Endothelial cell of umbilical vein (primary cell): ENCODE measurements at regions not wholly inside any gene's neighbourhood (a gene's known extent, or its start where the extent isn't known, plus 50 kb on each side); places are given as distances from the start of the nearest gene placed in this dataset.

ENCODE experiments used
- BruUV-seq: library from RNA; stranded (reverse); fragments of 400-500 nt; replicated peaks from 2 replicates; lab custom pipeline; 2021; lab: Mats Ljungman, UMichigan
- CTCF ChIA-PET: fragments of 300-600, 350-600 bp; sonication (Branson Sonifier 250); formaldehyde crosslinking; loops from one replicate; lab custom pipeline; 2021; ENCODE audit warnings: antibody characterized with exemption, inconsistent platforms; lab: Charles Lee
- POLR2A ChIA-PET: fragments of 300-600, 350-600 bp; sonication (Branson Sonifier 250); formaldehyde crosslinking; loops from one replicate; lab custom pipeline; 2021; ENCODE audit warnings: antibody characterized with exemption, inconsistent platforms; lab: Charles Lee
- DNase-seq: peaks from one replicate; pipeline ENCODE4 v3.0.0-alpha.2; 2011; ENCODE audit warnings: low read depth, low spot score
- FAIRE-seq: peaks from 2 replicates; lab custom pipeline; 2011; peaks lifted over from hg19 to GRCh38; lab: Jason Lieb, UNC
- H2AFZ ChIP-seq: 2 replicates; pipeline ENCODE4 v1.6.0; 2012; ENCODE audit warnings: low read depth, low read length, control low read depth, inconsistent platforms
- H3K27ac ChIP-seq: 2 replicates; pipeline ENCODE4 v1.5.1; 2011; ENCODE audit warnings: low read depth, mild to moderate bottlenecking, control low read depth, low read length, moderate library complexity; ENCODE audit not compliant: insufficient read depth
- H3K27me3 ChIP-seq, 2 experiments: 2 replicates each; pipeline versions ENCODE4 v1.6.0 to v1.6.1; 2011; ENCODE audit warnings: low read length in 2 of 2, mixed read lengths in 1 of 2; ENCODE audit not compliant: control insufficient read depth in 2 of 2, insufficient read depth in 2 of 2
- H3K36me3 ChIP-seq, 2 experiments: 2 replicates in 1 of 2; 3 replicates in 1 of 2; pipeline ENCODE4 v1.5.1; 2011; ENCODE audit warnings: low read length in 2 of 2, mild to moderate bottlenecking in 1 of 2, moderate library complexity in 1 of 2; ENCODE audit not compliant: control insufficient read depth in 2 of 2, insufficient read depth in 2 of 2; ENCODE audit errors: extremely low read depth in 1 of 2
- H3K4me1 ChIP-seq: 3 replicates; pipeline ENCODE4 v1.5.1; 2011; ENCODE audit warnings: mild to moderate bottlenecking, low read length; ENCODE audit not compliant: control insufficient read depth, insufficient read depth; ENCODE audit errors: extremely low read depth
- H3K4me2 ChIP-seq: 2 replicates; pipeline ENCODE4 v1.6.1; 2011; ENCODE audit warnings: low read length, control low read depth, mixed read lengths; ENCODE audit not compliant: insufficient read depth
- H3K4me3 ChIP-seq, 3 experiments: fragments of 200-600 bp in 1 of 3; sonication (generic), shearing (Covaris generic) in 1 of 3; replicated peaks in 1 of 3; 2 replicates each; pipeline ENCODE4 v1.5.1; 2011 to 2016; ENCODE audit warnings: control low read depth in 3 of 3, low read length in 3 of 3, mild to moderate bottlenecking in 2 of 3, inconsistent platforms in 1 of 3, low read depth in 1 of 3, moderate library complexity in 1 of 3; ENCODE audit not compliant: insufficient read depth in 1 of 3
- H3K79me2 ChIP-seq: 2 replicates; pipeline ENCODE4 v1.6.0; 2012; ENCODE audit warnings: low read length, inconsistent platforms; ENCODE audit not compliant: control insufficient read depth, insufficient read depth
- H3K9ac ChIP-seq: replicated peaks from 2 replicates; pipeline ENCODE3; 2011; ENCODE audit warnings: low read length, control low read depth; ENCODE audit not compliant: insufficient read depth; ENCODE audit errors: extremely low read depth
- H3K9me1 ChIP-seq: replicated peaks from 3 replicates; pipeline ENCODE4 v1.6.0; 2011; ENCODE audit warnings: mild to moderate bottlenecking, low read length; ENCODE audit not compliant: control insufficient read depth, insufficient read depth; ENCODE audit errors: extremely low read depth
- H3K9me3 ChIP-seq: replicated peaks from 2 replicates; pipeline ENCODE4 v1.5.1; 2012; ENCODE audit warnings: low read length, inconsistent platforms; ENCODE audit not compliant: control insufficient read depth, insufficient read depth
- H4K20me1 ChIP-seq: replicated peaks from 2 replicates; pipeline ENCODE3; 2011; ENCODE audit warnings: mild to moderate bottlenecking, low read length; ENCODE audit not compliant: control insufficient read depth, insufficient read depth; ENCODE audit errors: extremely low read depth
- CTCF ChIP-seq, 2 donors: IDR thresholded peaks; 1 replicate in 1 of 2; 2 replicates in 1 of 2; pipeline ENCODE4 v1.5.1; 2011; ENCODE audit warnings: low read length in 2 of 2, mild to moderate bottlenecking in 2 of 2, moderate library complexity in 2 of 2, control low read depth in 1 of 2, inconsistent platforms in 1 of 2, low read depth in 1 of 2; ENCODE audit not compliant: insufficient read depth in 1 of 2; ENCODE audit errors: extremely low read depth in 1 of 2
- EZH2 ChIP-seq: IDR thresholded peaks from 2 replicates; pipeline ENCODE4 v1.6.1; 2012; ENCODE audit warnings: borderline replicate concordance, low read depth, mild to moderate bottlenecking, moderate library complexity, low read length, inconsistent platforms; ENCODE audit not compliant: severe bottlenecking
- FOS ChIP-seq: IDR thresholded peaks from 2 replicates; pipeline ENCODE4 v1.6.1; 2011; ENCODE audit warnings: mild to moderate bottlenecking, low read length, moderate library complexity, borderline replicate concordance; ENCODE audit not compliant: insufficient read depth
- GATA2 ChIP-seq: IDR thresholded peaks from 2 replicates; pipeline ENCODE4 v1.7.0; 2011; ENCODE audit warnings: low read depth, mild to moderate bottlenecking, moderate library complexity, mixed read lengths, low read length; ENCODE audit not compliant: insufficient read length, insufficient read depth
- JUN ChIP-seq: IDR thresholded peaks from 2 replicates; pipeline ENCODE4 v1.6.1; 2011; ENCODE audit warnings: borderline replicate concordance, low read depth; ENCODE audit not compliant: insufficient read length, insufficient read depth
- MAX ChIP-seq: IDR thresholded peaks from 2 replicates; pipeline ENCODE4 v1.6.1; 2011; ENCODE audit not compliant: insufficient read depth, insufficient read length
- MYC ChIP-seq: IDR thresholded peaks from one replicate; pipeline ENCODE4 v1.6.1; 2011; ENCODE audit warnings: mild to moderate bottlenecking, low read depth, low read length
- POLR2A ChIP-seq: IDR thresholded peaks from 2 replicates; pipeline ENCODE4 v1.6.1; 2012; ENCODE audit warnings: low read depth, mild to moderate bottlenecking, control low read depth, low read length
- POLR2AphosphoS5 ChIP-seq: IDR thresholded peaks from 2 replicates; pipeline ENCODE4 v1.6.1; 2012; ENCODE audit warnings: low read depth, mild to moderate bottlenecking, control low read depth, low read length, moderate library complexity; ENCODE audit not compliant: insufficient read depth
- dilution Hi-C: fragments of 300-500 bp; cut with MboI; formaldehyde crosslinking; loops from one replicate; pipeline ENCODE4 v1.15.0; 2019; ENCODE audit warnings: low sequenced_read_pairs; ENCODE audit not compliant: extremely low pct_ligation_motif_present
- intact Hi-C: fragments of 100-400 bp; cut with micrococcal nuclease; formaldehyde crosslinking; loops from one replicate; pipeline ENCODE4 v1.10.0; 2022

GRCh38 chr11:26247340-26247739, 84.6 kb upstream of the ANO3 start:
- Histone ChIP-seq H2AFZ (no peak overlapping the region), H3K27ac (no peak overlapping the region), H3K9me1 (no peaks in the 10 kb centered on the region), H3K9ac (no peak overlapping the region), H3K79me2 (no peaks in the 10 kb centered on the region), H3K4me3 (no peak overlapping the region), H3K4me1 (no peaks in the 10 kb centered on the region), H3K27me3 (no peaks in the 10 kb centered on the region), H3K9me3 (no peaks in the 10 kb centered on the region), H4K20me1 (no peaks in the 10 kb centered on the region), H3K36me3 (no peaks in the 10 kb centered on the region), H3K4me2 (no peak overlapping the region)
- no TSS peak for BruUV-seq
- TF ChIP-seq EZH2 (no peak), FOS (peak; percentile 8), MAX (no peak)
- no peak for FAIRE-seq
- ChIA-PET CTCF (no interaction called here), POLR2A (no interaction called here)
- no peak for DNase-seq
- intact Hi-C loops: no loop called here
- dilution Hi-C loops: loop anchor here (25.0 kb wide), 1 partner anchor 260 kb away; no protein-coding TSS in a partner anchor

- POLR2A ChIA-PET: no interaction called here
- dilution Hi-C loops: loop anchor here (25.0 kb wide), 1 partner anchor 261 kb away; no protein-coding TSS in a partner anchor
- CTCF ChIA-PET: no interaction called here
These were observed 83.3 kb upstream of the ANO3 start for GRCh38 chr11:26248661-26249060.

More at GRCh38 chr11:26248661-26249060, 83.3 kb upstream of the ANO3 start:
- H4K20me1 ChIP-seq: no peaks in the 10 kb centered on the region
- H3K9ac ChIP-seq: no peak overlapping the region
- H3K4me2 ChIP-seq: no peak overlapping the region
- no peaks in the 10 kb centered on the region for H3K4me1 ChIP-seq
- H3K79me2 ChIP-seq: no peaks in the 10 kb centered on the region
- intact Hi-C loops: no loop called here
- no peak overlapping the region for H3K4me3 ChIP-seq
- BruUV-seq: no TSS peak
- no peaks in the 10 kb centered on the region for H3K27me3 ChIP-seq
- no peaks in the 10 kb centered on the region for H3K36me3 ChIP-seq
- TF ChIP-seq JUN: no peak
- TF ChIP-seq MAX: no peak
- TF ChIP-seq EZH2: no peak
- no peak for TF ChIP-seq POLR2AphosphoS5
- TF ChIP-seq CTCF (IDR thresholded peaks at IDR 0.05; ENCODE audit: extremely low read depth in 1 of 2, insufficient read depth in 1 of 2, low read depth in 1 of 2, low read length in 2 of 2): no peak
- TF ChIP-seq FOS: no peak
- TF ChIP-seq POLR2A: no peak
- no peak for TF ChIP-seq MYC
- no peak for TF ChIP-seq GATA2
- H3K9me1 ChIP-seq: no peaks in the 10 kb centered on the region
- DNase-seq (no peak), FAIRE-seq (no peak)
- no peak overlapping the region for H3K27ac ChIP-seq
- H2AFZ ChIP-seq: no peak overlapping the region
- H3K9me3 ChIP-seq: no peaks in the 10 kb centered on the region
